GM19240 (cell line): ENCODE measurements at regions not wholly inside any gene's neighbourhood (a gene's known extent, or its start where the extent isn't known, plus 50 kb on each side); places are given as distances from the start of the nearest gene placed in this dataset.

ENCODE experiments used
- DNase-seq: peaks from one replicate; pipeline ENCODE4 v3.0.0; 2011; ENCODE audit warnings: low spot score; ENCODE audit not compliant: insufficient read length

- DNase-seq, result no peak
These were observed 583.1 kb downstream of the EFNB2 start for GRCh38 chr13:105952233-105952972.

- DNase-seq, result no peak
These were observed 587.3 kb downstream of the EFNB2 start for GRCh38 chr13:105948143-105948542.

DNA sequence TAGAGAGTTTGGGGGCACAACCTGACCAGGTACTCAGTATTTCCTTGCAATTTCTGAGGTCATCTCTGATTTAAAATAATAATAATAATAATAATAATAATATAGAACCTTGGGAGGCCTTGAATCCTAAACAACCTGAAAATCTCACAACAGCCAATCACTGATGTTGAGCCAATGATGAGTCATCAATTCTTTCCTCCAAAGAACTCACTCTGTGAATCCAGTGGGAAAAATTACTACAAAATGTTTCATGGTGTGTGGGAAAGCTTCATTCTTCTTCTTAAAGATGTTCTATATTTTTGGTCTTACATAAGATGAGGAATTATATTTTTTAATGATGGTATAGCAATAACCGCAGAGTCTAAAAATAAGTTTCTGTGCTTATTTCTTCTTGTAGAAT lies 594.6 kb downstream of the EFNB2 start:
- no peak for DNase-seq

GRCh38 chr13:105937451-105937850 lies 598.0 kb downstream of the EFNB2 start:
- no peak for DNase-seq

DNA sequence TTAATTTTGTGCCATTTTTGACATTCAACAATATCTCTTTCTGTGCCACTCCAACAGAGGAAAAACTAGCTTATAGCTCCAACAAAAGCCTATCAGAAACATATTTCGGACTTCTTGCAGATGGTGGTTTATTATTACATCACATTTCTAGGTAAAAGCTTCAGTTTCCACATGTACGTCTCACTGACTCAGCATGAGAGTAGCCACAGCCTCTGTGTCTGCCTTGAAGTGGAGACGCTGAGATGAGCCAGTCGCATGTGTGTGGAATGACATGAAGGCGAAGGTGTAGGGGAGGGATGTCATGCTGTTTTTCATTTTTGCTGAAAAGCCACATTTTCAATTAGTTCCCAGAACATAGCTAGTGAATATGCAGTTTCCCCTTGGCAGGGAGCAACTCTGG lies 598.6 kb downstream of the EFNB2 start:
- no peak for DNase-seq

GRCh38 chr13:105929505-105929904 lies 606.0 kb downstream of the EFNB2 start:
- no peak for DNase-seq

- DNase-seq, result no peak
These were observed 606.6 kb downstream of the EFNB2 start for GRCh38 chr13:105928901-105929300.

GRCh38 chr13:105928048-105928447 lies 607.4 kb downstream of the EFNB2 start:
- DNase-seq, result no peak

DNA sequence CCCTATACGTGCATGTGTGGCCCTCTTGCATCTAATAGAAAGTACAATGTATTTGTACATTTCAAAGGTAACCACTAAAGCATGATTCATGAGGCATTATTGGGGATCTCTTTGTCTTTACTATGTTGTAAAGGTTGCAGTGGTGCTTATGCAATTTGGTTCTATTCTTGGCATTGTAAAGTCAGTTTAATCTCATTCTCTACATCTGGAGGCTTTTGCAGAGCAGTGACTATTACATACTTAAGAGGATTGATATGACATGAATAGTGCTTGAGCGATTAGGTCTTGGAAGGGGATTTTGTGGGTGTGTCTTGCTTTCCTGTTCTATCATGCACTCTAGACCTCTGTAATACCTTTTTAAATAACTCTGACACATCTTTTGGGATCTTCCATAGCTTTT lies 610.0 kb downstream of the EFNB2 start:
- DNase-seq, result no peak

DNA sequence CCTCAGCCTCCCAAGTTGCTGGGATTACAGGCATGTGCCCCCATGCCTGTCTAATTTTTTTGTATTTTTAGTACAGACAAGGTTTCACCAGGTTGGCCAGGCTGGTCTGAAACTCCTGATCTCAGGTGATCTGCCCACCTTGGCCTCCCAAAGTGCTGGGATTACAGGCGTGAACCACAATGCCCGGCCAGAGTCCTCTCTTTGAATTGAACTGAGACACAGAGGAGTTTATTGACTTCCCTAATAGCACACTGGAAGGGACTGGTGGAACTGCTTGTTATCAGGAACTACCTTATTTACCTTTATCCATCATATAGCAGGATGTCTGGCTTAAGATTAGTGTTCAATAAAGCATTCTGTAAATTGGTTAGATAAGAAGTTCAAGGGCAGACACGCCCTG lies 613.8 kb downstream of the EFNB2 start:
- DNase-seq, result no peak

DNA sequence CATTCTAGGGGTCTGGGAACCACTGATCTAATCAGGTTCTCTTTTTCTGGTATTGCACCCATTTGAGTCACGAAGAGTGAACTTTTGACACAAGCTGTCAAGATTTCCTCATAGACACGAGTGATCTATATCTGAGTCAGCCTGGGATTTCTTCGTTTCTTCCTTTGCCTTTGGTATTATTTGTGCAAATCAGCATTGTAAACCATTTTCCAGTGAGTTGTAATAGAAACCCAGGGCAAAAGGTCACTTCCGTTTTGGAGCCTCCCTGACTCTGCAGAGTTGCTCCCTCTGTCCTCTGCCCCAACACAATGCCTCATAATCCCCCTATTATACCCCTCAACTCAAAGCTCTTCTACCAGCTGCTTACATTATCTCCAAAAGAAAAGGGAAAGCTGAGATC lies 615.1 kb downstream of the EFNB2 start:
- no peak for DNase-seq

DNA sequence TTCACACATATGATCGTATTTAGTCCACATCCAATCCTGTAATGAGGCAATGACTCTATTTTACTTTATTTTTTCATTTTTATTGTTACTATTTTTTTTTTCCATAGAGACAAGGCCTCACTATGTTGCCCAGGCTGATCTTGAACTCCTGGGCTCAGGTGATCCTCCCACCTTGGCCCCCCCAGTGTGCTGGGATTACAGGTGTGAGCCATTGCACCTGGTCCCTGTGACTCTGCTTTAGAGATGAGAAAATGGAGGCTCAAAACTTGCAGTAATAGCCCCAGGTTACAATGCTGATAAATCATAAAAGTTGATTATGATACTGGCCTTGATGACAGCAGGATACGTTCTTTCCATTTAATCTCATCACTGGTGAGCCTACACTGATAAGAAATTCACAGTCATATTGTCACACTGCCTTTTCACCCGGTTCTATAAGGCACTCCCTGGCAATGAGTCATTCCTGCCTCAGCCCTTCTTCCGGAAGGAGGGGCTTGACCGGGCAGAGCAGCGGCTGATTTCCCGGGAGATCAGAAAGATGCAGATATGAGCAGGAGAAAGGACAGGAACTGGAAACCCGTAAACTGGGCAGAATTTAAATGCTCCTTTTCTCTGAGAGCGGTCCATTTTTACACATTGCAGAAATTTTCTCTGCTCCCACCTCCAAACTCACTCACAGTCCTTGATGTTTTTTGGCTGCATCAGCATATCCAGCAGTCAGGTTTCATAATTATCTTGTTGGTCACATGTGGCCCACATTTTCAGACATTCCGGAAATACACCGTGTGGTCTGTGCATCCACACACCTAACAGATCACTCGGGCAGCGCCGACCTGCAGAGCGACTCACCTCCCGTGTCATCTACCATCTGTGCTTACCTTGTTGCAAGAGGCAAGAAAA lies 616.4 kb downstream of the EFNB2 start:
- DNase-seq, result no peak

GRCh38 chr13:105915146-105915850 lies 620.2 kb downstream of the EFNB2 start:
- no peak for DNase-seq

DNA sequence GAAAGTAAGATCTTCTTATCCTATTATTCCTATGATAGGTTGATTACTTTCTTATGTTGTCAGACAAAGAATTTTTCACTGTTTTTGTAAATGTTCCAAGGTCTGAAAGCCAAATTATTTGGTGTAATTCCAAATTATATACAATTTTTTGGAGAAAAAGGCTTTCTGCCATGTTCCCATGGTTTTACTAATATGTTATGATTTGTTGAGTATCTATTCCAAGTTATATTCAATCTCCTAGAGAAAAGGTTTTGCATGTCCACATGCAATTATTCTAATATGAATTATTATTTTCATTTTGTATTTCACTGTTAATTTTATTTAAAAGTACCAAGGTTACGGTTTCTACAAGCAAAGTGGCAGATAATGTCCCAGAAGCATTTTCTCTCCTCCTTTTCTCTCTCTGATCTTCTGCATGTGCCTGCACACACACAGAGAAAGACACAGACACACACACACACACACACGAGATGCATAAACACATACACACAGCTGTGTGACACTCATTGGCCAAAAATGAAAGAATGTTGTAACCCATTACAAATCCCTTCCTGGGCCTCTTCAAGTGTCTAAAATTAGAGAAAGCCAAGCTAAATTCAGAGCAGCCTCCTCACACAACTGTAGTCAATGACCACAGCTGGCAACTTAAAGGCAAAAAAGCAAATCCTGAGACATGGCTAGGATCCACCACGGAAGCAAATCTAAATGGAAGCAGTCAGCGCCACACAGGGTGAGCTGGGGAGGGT lies 621.0 kb downstream of the EFNB2 start:
- DNase-seq, result no peak

DNA sequence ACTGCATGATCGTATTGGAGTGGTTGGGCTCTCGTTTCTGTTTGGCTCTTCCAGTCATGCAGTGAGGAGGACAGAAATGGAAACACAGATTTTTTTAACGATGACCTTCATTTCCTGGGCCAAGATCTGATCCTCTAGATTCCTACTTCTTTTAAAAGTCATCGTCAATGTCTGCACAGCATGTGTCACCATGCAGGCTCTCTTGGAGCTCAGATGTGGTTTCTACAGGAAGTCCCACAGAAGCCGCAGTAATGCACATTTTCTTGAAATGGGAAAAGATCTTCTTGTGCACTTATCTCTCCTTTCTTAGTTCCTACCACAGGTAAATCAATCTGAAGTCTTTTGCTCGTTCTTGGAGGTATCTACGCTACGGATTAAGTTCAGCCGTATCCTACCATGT lies 626.9 kb downstream of the EFNB2 start:
- no peak for DNase-seq

GRCh38 chr13:105907319-105908019 lies 628.0 kb downstream of the EFNB2 start:
- DNase-seq, result no peak

DNA sequence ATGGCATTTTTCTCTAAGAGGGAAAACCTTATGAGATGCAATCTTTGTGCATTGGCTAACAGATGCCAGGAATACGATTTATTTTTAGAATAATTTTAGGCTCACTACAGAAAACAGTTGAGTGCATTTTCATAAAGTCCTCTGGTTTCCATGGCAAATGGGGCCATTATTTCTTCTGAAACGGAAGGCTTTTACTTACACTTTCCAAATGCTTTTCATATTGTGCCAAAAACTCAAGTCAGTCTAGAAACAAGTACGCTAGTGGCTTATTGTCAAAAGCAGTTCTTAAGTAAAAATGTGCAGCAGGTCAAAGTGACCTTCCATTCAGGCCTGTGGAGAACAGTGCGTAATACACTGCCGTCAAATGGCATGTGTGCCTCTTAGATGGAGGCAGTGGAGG lies 628.7 kb downstream of the EFNB2 start:
- no peak for DNase-seq

DNA sequence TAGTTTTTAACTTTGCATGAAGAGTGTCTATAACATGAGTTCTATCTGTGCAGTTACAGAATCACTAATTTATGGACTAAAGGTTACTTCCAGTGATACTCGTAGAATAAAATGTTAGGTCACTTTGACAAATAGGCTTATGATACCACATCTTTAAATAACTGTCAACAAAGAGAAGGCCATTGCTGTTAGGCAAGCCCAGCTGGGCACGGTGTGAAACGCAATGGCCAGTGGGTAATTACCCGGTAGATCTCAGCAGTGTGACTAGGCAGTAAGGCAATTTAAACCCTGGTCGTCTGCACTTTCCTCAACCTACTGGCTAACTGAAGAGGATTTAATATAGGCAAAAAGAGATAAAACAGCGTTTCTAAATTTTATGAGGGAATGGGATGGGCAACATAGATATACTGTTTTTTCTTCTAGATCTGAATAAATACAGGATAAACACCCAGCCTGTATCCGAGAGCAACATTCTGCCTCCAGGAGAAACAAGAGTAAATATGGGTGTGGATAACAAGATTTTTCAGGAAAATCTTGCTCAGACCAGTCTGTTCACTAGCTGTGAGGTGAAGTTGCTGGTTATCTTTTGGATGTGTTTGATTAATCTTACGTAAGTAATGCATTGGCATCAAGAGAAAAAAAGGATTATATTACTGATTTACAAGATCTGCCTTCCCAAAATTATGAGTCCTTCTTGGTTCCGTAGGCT lies 631.3 kb downstream of the EFNB2 start:
- no peak for DNase-seq

- DNase-seq, result no peak
These were observed 633.1 kb downstream of the EFNB2 start for GRCh38 chr13:105902396-105902795.

- DNase-seq, result no peak
These were observed 637.9 kb downstream of the EFNB2 start for GRCh38 chr13:105897575-105897974.
